ENCODE measurements at regions not wholly inside any gene's neighbourhood (a gene's known extent, or its start where the extent isn't known, plus 50 kb on each side); places are given as distances from the start of the nearest gene placed in this dataset.

GRCh38 chr13:85371254-85371653 is 428.0 kb downstream of the SLITRK6 start:
- no peak for TF ChIP-seq CTCF (IDR thresholded peaks at IDR 0.05)
- TF ChIP-seq EZH2 (IDR thresholded peaks at IDR 0.05; ENCODE audit: borderline replicate concordance, insufficient read depth, low read depth, low read length, poor library complexity, severe bottlenecking) = no peak

Measured in B cell (primary cell).